Activated T-helper 1 cell treated with anti-CD3 and anti-CD28 coated beads, Interleukin-12 subunit alpha, Interleukin-12 subunit beta, Interleukin-2, Interleukin-4 antibody, amounts not matched to agents 30 ng/mL and 10 ng/mL and 1 ng/mL, durations not matched to agents 14 hours and 24 hours and 36 hours (primary cell): ENCODE measurements at regions not wholly inside any gene's neighbourhood (a gene's known extent, or its start where the extent isn't known, plus 50 kb on each side); places are given as distances from the start of the nearest gene placed in this dataset.
A peak's percentile ranks its signal among the peaks of the same experiment; 100 is the strongest.

ENCODE experiments used
- DNase-seq: peaks from one replicate; pipeline ENCODE4 v3.0.0; 2021; ENCODE audit warnings: low spot score
- H3K27ac Mint-ChIP-seq: one replicate; pipeline ENCODE4 v1.8.0; 2021; ENCODE audit warnings: mild to moderate bottlenecking, mixed read lengths
- H3K27me3 Mint-ChIP-seq: one replicate; pipeline ENCODE4 v1.8.0; 2022; ENCODE audit warnings: mild to moderate bottlenecking, moderate library complexity, mixed read lengths; ENCODE audit not compliant: insufficient read depth
- H3K36me3 Mint-ChIP-seq: one replicate; pipeline ENCODE4 v1.8.0; 2021; ENCODE audit warnings: low read depth, mixed read lengths
- H3K4me1 Mint-ChIP-seq: one replicate; pipeline ENCODE4 v1.8.0; 2021; ENCODE audit warnings: low read depth, mixed read lengths
- H3K4me3 Mint-ChIP-seq: one replicate; pipeline ENCODE4 v1.8.0; 2021; ENCODE audit warnings: mild to moderate bottlenecking, moderate library complexity, mixed read lengths
- H3K9me3 Mint-ChIP-seq: one replicate; pipeline ENCODE4 v1.8.0; 2021; ENCODE audit warnings: mixed read lengths
- intact Hi-C: fragments of 100-400 bp; cut with micrococcal nuclease; formaldehyde crosslinking; loops from one replicate; pipeline ENCODE4 v1.15.1; 2024

- H3K9me3 Mint-ChIP-seq: no peaks in the 10 kb centered on the region
- peak overlapping the region; percentile 14 for H3K27ac Mint-ChIP-seq
- H3K4me1 Mint-ChIP-seq: peaks cover 17% of the 10 kb centered on the region
- no peaks in the 10 kb centered on the region for H3K36me3 Mint-ChIP-seq
- no peak for DNase-seq
- peak overlapping the region; percentile 28 for H3K4me3 Mint-ChIP-seq
- peaks cover 21% of the 10 kb centered on the region for H3K27me3 Mint-ChIP-seq
- intact Hi-C loops: loop anchor here (1.0 to 5.0 kb wide), 6 partner anchors 10 to 556 kb away; partner anchors contain the start of gene SIPA1L2
Observed at GRCh38 chr1:232528472-232529089, 101.4 kb downstream of the SIPA1L2 start.

GRCh38 chr1:232524056-232524455, 105.9 kb downstream of the SIPA1L2 start:
- Mint-ChIP-seq H3K9me3 (no peaks in the 10 kb centered on the region), H3K4me3 (no peak overlapping the region), H3K36me3 (peaks cover 2% of the 10 kb centered on the region), H3K27ac (no peak overlapping the region), H3K27me3 (peaks cover 31% of the 10 kb centered on the region), H3K4me1 (peaks cover 13% of the 10 kb centered on the region)
- no peak for DNase-seq
- intact Hi-C loops: no loop called here

GRCh38 chr1:232522189-232522588, 107.7 kb downstream of the SIPA1L2 start:
- peaks cover 4% of the 10 kb centered on the region for H3K4me1 Mint-ChIP-seq
- H3K4me3 Mint-ChIP-seq: no peak overlapping the region
- intact Hi-C loops: no loop called here

GRCh38 chr1:232521660-232522059, 108.3 kb downstream of the SIPA1L2 start:
- Mint-ChIP-seq H3K4me1 (peaks cover 4% of the 10 kb centered on the region), H3K27me3 (peaks cover 35% of the 10 kb centered on the region), H3K27ac (no peak overlapping the region), H3K36me3 (peaks cover 2% of the 10 kb centered on the region), H3K9me3 (no peaks in the 10 kb centered on the region), H3K4me3 (no peak overlapping the region)
- DNase-seq: no peak
- intact Hi-C loops: no loop called here

More at GRCh38 chr1:232522189-232522588, 107.7 kb downstream of the SIPA1L2 start:
- H3K27me3 Mint-ChIP-seq: peaks cover 35% of the 10 kb centered on the region
- H3K9me3 Mint-ChIP-seq: no peaks in the 10 kb centered on the region
- H3K27ac Mint-ChIP-seq: no peak overlapping the region
- H3K36me3 Mint-ChIP-seq: peaks cover 2% of the 10 kb centered on the region
- no peak for DNase-seq

GRCh38 chr1:232519186-232519585, 110.7 kb downstream of the SIPA1L2 start:
- peaks cover 2% of the 10 kb centered on the region for H3K36me3 Mint-ChIP-seq
- H3K4me3 Mint-ChIP-seq: no peak overlapping the region
- intact Hi-C loops: no loop called here
- H3K9me3 Mint-ChIP-seq: no peaks in the 10 kb centered on the region
- H3K27me3 Mint-ChIP-seq: peaks cover 41% of the 10 kb centered on the region
- H3K27ac Mint-ChIP-seq: no peak overlapping the region
- DNase-seq: no peak
- peaks cover 4% of the 10 kb centered on the region for H3K4me1 Mint-ChIP-seq

- no peak overlapping the region for H3K4me3 Mint-ChIP-seq
- DNase-seq: no peak
- no peak overlapping the region for H3K27ac Mint-ChIP-seq
- H3K36me3 Mint-ChIP-seq: peaks cover 2% of the 10 kb centered on the region
- no peaks in the 10 kb centered on the region for H3K4me1 Mint-ChIP-seq
- peaks cover 35% of the 10 kb centered on the region for H3K27me3 Mint-ChIP-seq
- H3K9me3 Mint-ChIP-seq: no peaks in the 10 kb centered on the region
- intact Hi-C loops: no loop called here
Observed at GRCh38 chr1:232518349-232518748, 111.6 kb downstream of the SIPA1L2 start.

- no peak overlapping the region for H3K27ac Mint-ChIP-seq
- intact Hi-C loops: no loop called here
- H3K27me3 Mint-ChIP-seq: peaks cover 33% of the 10 kb centered on the region
- H3K9me3 Mint-ChIP-seq: no peaks in the 10 kb centered on the region
- DNase-seq: no peak
- no peak overlapping the region for H3K4me3 Mint-ChIP-seq
- H3K36me3 Mint-ChIP-seq: peaks cover 2% of the 10 kb centered on the region
- H3K4me1 Mint-ChIP-seq: no peaks in the 10 kb centered on the region
Observed at GRCh38 chr1:232517204-232517603, 112.7 kb downstream of the SIPA1L2 start.

- DNase-seq: no peak
- Mint-ChIP-seq H3K36me3 (no peaks in the 10 kb centered on the region), H3K9me3 (no peaks in the 10 kb centered on the region), H3K27me3 (peaks cover 25% of the 10 kb centered on the region), H3K27ac (no peak overlapping the region), H3K4me3 (no peak overlapping the region), H3K4me1 (no peaks in the 10 kb centered on the region)
- intact Hi-C loops: no loop called here
Observed at GRCh38 chr1:232515706-232516105, 114.2 kb downstream of the SIPA1L2 start.

GRCh38 chr1:232512712-232513111, 117.2 kb downstream of the SIPA1L2 start:
- no peak overlapping the region for H3K4me3 Mint-ChIP-seq
- no peaks in the 10 kb centered on the region for H3K4me1 Mint-ChIP-seq
- intact Hi-C loops: no loop called here
- DNase-seq: no peak
- H3K9me3 Mint-ChIP-seq: no peaks in the 10 kb centered on the region
- H3K36me3 Mint-ChIP-seq: no peaks in the 10 kb centered on the region
- H3K27ac Mint-ChIP-seq: no peak overlapping the region
- H3K27me3 Mint-ChIP-seq: peaks cover 20% of the 10 kb centered on the region

- Mint-ChIP-seq H3K27ac (no peak overlapping the region), H3K27me3 (peaks cover 20% of the 10 kb centered on the region), H3K4me1 (no peaks in the 10 kb centered on the region), H3K9me3 (no peaks in the 10 kb centered on the region), H3K36me3 (no peaks in the 10 kb centered on the region), H3K4me3 (no peak overlapping the region)
- intact Hi-C loops: no loop called here
- DNase-seq: no peak
Observed at GRCh38 chr1:232511172-232511571, 118.8 kb downstream of the SIPA1L2 start.

- no peaks in the 10 kb centered on the region for H3K4me1 Mint-ChIP-seq
- no peaks in the 10 kb centered on the region for H3K36me3 Mint-ChIP-seq
- intact Hi-C loops: no loop called here
- no peak overlapping the region for H3K27ac Mint-ChIP-seq
- no peaks in the 10 kb centered on the region for H3K9me3 Mint-ChIP-seq
- no peak overlapping the region for H3K4me3 Mint-ChIP-seq
- no peak for DNase-seq
- peaks cover 15% of the 10 kb centered on the region for H3K27me3 Mint-ChIP-seq
Observed at GRCh38 chr1:232510367-232511110, 119.4 kb downstream of the SIPA1L2 start.

GRCh38 chr1:232509570-232509969, 120.4 kb downstream of the SIPA1L2 start:
- Mint-ChIP-seq H3K4me3 (no peak overlapping the region), H3K4me1 (no peaks in the 10 kb centered on the region), H3K9me3 (no peaks in the 10 kb centered on the region), H3K27ac (no peak overlapping the region), H3K36me3 (no peaks in the 10 kb centered on the region), H3K27me3 (peaks cover 13% of the 10 kb centered on the region)
- DNase-seq: no peak
- intact Hi-C loops: no loop called here

GRCh38 chr1:232508130-232508701, 121.7 kb downstream of the SIPA1L2 start:
- no peak for DNase-seq
- no peaks in the 10 kb centered on the region for H3K4me1 Mint-ChIP-seq
- H3K27me3 Mint-ChIP-seq: peaks cover 14% of the 10 kb centered on the region
- no peak overlapping the region for H3K27ac Mint-ChIP-seq
- intact Hi-C loops: no loop called here
- H3K9me3 Mint-ChIP-seq: no peaks in the 10 kb centered on the region
- no peak overlapping the region for H3K4me3 Mint-ChIP-seq
- H3K36me3 Mint-ChIP-seq: no peaks in the 10 kb centered on the region
